HG03442 (cell line): ENCODE measurements at regions not wholly inside any gene's neighbourhood (a gene's known extent, or its start where the extent isn't known, plus 50 kb on each side); places are given as distances from the start of the nearest gene placed in this dataset.

Source experiments
- ATAC-seq: cut with Tn5 transposase; IDR thresholded peaks from one replicate; pipeline ENCODE4 v1.9.1; 2021; ENCODE audit warnings: mild to moderate bottlenecking, moderate library complexity; ENCODE audit not compliant: unreplicated experiment

DNA sequence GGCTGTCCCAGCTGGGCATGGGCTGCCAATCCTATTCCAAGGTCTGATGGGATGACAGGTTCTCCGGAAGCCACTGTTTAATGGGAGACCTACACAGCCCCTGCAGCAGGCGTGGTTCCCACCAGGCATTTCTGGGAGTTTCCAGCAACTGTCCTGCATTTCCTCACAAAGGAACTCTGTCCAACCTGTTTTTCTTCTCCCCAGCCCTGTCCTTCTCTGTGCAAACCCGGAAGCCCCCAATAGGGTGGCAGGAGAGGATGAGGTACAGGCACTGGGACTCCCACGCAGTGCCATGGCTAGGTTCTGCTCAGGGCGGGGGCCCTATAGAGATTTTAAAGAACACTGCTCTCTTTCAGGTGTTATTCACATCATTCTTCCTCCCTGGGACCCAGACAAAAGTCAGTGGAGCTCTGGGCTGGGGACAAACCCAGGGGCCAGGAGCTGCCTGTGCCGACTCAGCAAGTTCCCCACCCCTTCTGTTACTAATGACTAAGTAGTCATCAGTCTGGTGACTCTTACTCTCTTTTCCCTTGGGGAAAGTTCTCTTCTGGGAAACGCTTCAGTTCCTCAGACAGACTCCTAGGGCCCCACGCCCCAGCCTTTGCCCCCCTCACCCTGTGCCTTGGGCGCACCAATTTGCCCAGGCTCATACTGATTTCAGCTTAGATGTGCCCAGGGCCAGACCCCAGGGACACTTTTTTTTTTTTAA, 97.7 kb downstream of the CD47 start:
- ATAC-seq: peak; percentile 57

- ATAC-seq: no peak
Measured at GRCh38 chr3:107990926-107991325, 99.9 kb downstream of the CD47 start.

DNA sequence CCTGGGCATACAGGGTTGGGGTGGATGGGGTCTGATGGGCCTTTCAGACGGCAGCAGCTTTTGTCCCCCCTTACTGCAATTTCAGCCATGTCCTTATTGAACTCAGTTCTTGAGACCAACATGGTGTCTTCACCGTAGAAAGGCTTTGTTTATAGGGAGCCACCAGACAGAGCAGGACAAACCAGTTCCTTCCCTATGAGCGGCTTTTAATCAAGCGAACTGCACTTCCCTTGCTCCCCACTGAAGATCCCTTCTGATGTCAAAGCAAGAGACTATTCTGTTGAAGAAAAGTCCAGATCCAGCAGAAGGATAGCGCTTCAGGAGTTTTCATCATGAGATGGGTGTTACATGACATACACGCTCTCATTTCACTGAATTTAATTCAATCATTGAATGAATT, 100.4 kb downstream of the CD47 start:
- ATAC-seq: no peak

DNA sequence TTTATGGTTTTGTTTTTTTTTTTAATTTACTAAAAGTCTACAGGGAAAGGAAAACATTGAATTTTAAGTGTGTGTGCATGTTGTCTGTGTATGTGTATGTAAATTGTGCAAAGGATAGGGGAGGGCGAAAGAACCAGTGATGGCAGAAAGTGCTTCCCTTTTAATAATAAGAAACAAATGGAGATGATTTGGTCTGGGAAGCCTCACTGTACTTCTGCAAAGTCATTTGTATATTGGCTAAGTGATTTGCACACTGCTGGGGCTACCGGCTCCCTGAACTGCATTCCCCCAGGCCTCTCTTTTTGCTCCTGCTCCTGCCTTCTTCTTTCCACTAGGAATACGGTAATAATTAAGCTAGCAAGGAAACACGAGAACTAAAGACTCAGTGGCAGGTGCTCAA, 101.2 kb downstream of the CD47 start:
- no peak for ATAC-seq

DNA sequence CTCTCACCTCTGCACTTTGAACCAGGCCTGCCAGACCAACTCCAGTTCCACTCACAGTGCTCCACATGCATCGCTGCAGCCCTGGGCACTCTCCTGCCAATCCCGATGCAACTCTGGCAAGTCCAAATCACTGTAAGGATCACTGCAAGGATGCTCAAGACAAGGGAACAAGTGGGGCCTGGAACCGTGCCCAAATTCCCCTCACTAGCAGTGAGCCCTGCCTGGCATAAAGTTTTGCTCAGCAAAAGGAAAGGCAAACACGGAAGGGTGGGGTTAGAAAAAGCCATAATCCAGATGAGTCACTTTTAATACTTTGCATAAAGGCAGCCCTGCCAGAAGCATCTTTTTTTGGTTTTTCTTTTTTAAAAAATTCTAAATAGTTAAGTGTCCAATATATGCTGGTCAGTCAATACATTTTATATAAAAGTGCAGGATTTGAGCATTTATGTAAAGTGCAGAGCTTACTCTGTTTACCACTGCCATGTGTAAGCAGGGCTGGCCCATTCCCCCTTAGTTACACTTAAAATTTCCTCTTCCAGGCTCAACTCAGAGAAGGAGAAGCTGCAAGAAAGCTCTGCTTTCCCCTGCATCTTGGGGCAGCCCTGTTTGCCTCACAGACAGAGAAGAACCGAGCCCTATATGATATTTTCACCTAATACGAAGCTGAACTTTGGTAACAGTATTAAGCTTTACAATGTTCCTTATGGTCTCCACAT, 102.2 kb downstream of the CD47 start:
- ATAC-seq: no peak

DNA sequence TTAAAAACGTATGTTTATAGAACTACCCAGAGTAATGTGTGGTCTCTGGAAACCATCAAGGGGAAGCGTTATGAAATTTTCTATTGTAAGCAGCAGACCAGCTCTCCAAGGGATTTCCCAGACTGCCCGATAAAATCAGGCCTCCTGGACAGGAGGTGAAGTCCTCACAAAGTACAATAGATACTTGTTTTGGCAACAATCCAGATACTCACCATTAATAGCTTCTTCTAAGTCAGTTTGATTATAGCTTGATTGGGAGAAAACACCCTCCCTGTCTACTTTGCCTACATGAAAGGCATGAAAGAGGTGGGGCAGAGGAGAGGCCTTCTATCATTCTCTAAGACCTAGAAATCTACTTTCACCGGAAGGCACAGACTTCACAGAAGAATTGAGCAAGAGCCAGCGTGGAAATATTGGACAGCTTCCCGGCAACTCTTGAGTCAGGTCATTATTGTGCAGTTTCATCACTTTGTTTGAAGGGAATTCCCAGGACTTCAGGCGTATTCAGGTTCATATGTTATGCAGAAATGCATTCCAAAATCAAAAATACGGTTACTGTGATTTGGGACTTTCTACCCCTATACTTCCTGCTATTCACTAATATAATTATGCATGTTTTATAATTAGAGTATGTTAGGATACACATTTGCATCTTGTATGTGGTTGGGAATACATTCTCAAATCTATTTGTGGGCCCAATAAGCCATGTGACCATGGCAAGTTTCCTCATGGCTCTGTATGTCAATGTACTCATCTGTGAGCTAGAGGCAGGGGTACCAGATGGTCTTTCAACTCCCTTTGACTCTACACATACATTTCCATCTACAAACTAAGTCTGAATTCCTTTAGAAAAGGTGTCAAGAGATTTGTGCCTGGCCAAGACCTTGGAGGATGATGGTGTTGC, 103.5 kb downstream of the CD47 start:
- no peak for ATAC-seq

- no peak for ATAC-seq
Measured at GRCh38 chr3:107986505-107986904, 104.3 kb downstream of the CD47 start.

GRCh38 chr3:107985496-107985895, 105.3 kb downstream of the CD47 start:
- peak; percentile 94 for ATAC-seq

DNA sequence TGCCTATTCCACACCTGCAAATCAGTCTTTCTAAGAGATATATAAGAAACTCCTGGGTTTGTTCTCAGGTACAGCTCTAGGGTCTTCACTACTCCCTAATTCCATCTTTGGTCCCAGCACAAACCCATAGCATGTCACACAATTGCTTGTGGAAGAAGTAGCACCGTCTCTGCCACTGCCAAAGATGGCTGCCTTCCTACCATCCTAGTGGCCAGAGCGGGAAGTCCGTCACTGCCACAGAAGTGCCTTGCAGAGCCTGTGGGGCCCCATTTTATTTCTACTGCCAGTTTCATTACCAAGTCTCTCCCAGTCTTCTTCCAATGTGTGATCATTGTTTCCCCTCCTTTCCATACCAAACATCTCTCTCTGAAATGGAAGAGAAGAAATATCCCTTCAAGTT, 107.6 kb downstream of the CD47 start:
- no peak for ATAC-seq

GRCh38 chr3:107982165-107982564, 108.7 kb downstream of the CD47 start:
- no peak for ATAC-seq

- ATAC-seq: no peak
Measured at GRCh38 chr3:107981471-107982111, 109.2 kb downstream of the CD47 start.

DNA sequence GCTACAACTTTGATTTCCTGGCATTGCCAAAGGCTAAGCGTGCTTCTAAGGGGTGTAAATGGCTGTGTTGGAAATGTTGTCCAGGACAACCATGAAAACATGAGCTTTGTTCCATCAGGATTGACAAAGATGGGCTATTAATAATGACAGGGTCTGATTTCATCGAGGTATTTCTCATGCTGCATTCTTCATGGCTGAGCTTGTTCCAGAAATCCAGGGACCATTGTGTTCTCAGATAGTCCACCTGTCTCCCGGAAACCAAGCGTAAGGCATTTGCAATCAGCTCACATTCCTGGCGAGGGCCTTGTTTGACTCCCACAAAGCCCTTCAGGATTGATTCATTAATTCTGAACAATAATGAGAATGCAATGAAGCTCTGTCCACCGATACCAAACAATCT, 111.3 kb downstream of the CD47 start:
- no peak for ATAC-seq

DNA sequence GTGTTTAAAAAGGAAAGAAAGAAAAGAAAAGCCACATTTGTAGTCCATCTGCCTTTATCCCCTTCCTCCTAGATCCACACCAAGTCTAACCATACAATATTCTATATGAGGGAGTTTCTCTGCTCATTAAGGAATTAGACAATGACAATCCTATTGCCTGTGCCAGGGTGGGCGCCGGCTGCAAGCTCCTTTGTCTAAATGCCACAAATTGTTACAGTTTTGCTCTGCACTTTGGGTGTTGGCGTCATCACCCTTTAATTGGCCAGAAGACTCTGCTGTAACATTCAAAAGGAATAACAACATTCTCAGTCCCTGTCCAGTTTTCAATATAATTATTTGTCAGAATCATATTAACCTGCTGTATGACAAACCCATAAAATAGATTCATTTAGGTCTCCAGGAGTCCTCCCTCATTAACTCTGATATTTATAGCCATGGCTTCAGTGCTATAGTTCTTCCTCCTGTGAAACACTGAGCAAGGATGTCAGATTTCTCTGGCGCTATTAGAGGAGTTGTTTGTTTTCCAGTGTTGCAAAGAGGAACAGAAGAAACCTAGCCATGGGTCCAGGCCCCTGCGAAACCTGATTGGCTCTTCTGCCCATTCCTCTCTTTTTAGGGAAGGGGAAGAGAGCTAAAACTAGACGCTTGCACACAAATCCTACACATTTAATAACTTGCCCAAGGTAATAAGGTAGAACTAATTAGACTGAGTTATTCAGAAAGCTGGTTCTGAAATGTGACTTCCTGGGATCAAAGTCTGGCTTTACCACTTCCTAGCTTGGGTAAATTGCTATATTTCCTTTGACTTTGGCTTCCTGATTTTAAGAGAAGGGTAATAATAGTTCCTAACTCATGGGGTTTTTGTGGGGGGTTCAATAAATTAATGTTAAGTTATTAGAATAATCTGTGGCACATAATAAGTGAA, 112.4 kb downstream of the CD47 start:
- no peak for ATAC-seq

- no peak for ATAC-seq
Measured at GRCh38 chr3:107977221-107978130, 113.4 kb downstream of the CD47 start.

- ATAC-seq: no peak
Measured at GRCh38 chr3:107976202-107976800, 114.5 kb downstream of the CD47 start.

DNA sequence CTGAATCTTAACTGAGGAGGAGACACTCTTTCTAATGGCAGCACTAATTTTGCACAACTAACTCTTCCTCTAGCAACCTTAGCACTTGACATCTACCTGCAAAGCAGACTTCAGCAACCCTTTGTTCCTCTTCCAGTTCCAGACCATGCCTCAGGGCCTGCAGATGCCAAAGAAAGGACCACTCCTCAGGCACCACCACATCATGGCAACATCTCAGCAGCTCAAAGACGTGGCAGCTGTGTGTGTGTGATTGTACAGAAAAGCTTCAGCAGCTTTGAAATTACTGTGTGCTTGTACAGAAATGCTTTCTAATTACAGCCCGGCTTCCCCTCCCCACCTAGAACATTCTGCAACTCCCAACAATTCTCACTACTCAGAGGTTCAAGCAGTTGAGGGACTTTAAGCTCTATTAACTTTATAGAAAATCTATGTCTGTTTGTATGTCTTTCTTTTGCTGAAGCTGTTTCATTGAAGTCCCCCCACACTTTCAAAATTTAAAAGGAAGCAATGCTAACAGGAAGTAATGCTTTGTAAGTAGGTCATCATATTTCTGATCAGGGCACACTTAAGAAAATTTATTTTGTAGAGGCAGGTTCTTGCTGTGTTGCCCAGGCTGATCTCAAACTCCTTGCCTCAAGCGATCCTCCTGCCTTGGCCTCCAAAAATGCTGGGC, 115.2 kb downstream of the CD47 start:
- no peak for ATAC-seq

DNA sequence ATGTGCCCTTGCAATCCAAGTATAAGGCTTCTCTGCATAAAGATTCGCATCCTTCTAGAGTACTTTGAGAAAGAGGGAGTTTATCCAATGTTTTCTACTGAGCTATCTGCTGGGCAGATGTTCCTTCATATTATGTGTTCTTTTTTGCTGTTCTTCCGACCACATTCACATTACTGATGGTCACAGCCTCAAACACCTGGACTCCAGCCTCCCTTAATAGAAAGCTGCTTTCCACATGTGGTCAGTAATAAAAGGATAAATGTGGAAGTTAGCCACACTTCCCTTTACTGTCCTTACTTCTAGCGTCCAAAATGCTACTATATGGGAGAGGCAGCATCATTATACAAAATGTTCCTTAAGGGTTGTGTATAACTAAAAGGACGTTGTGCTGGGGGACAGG, 116.9 kb downstream of the CD47 start:
- ATAC-seq: no peak

- no peak for ATAC-seq
Measured at GRCh38 chr3:107973152-107973551, 117.7 kb downstream of the CD47 start.
